GM21786 (cell line): ENCODE measurements at regions not wholly inside any gene's neighbourhood (a gene's known extent, or its start where the extent isn't known, plus 50 kb on each side); places are given as distances from the start of the nearest gene placed in this dataset.

ENCODE experiments used
- ATAC-seq: cut with Tn5 transposase; IDR thresholded peaks from one replicate; pipeline ENCODE4 v1.9.1; 2021; ENCODE audit not compliant: unreplicated experiment

GRCh38 chr15:93296759-93297500 is 207.9 kb upstream of the RGMA start:
- ATAC-seq = no peak

- no peak for ATAC-seq
Measured at GRCh38 chr15:93294896-93295295, 205.9 kb upstream of the RGMA start.

- no peak for ATAC-seq
Measured at GRCh38 chr15:93294066-93294465, 205.1 kb upstream of the RGMA start.

- no peak for ATAC-seq
Measured at GRCh38 chr15:93291380-93291779, 202.4 kb upstream of the RGMA start.

DNA sequence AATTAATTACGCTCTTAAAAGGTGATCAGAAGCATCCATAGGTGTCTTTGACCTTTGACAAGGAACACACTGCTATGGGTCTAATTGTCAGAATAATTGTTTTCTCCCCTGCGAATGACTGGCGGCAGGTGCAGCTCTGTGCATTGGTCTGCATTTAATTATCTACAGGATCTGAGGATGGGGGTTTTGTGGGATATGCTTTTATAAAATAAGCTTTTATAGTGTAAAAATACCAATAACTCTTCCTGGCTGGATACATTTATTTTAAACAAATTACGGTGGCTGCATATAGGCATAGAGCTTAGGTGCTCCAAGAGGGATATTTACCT is 201.6 kb upstream of the RGMA start:
- ATAC-seq = no peak

DNA sequence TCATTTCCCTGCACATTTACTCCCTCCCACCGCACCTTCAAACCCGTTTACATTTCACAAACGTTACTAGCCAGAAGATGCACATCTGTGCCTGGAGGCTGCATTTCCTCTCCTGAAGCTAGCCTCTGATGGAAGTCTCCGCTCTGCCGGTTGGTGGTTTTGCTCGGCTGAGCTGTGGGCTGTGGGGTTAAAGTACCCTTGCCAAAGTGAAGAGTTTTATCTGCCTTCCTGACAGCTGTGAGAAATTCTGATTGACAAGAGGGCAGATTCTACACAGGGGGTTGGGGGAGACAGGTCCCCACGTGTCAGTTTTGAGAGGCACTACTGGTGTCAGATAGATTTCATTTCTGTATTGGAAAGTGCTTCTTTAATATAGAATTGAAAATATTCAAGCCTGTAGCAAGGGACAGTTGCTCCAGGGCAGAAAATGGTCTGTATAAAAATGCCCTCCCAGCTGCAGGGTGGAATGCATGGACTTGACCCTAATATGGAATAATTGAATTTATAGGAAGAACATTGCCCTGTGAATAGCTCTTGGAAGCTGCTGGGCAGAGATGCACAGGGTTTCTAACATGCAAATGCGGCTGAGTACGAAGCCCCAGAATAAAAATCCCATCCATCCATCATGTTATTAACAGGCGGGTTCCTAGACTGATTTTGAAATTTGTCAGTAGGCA is 201.1 kb upstream of the RGMA start:
- no peak for ATAC-seq

GRCh38 chr15:93288728-93289294 is 199.8 kb upstream of the RGMA start:
- no peak for ATAC-seq

- ATAC-seq = no peak
Measured at GRCh38 chr15:93286446-93286845, 197.4 kb upstream of the RGMA start.

DNA sequence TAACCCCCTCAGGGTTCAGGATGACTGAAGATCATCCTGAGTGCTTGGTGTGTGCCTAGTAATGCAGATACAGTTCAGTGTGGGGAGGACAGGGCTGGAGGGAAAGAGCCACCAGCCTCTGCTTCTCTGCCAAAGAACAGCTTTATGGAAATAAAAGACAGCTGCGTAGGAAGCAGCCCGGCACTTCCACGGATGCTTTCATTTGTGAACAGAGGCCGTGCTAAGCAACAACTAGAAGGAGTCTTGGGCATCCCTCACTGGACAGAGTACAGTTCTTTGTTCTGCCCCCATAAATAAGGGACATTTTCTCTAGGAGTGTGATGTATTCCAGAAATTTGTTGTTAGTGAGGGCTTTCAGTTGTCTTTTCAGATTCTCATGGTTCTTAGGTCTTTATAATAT is 194.8 kb upstream of the RGMA start:
- ATAC-seq = no peak

GRCh38 chr15:93282808-93283207 is 193.8 kb upstream of the RGMA start:
- ATAC-seq = no peak

DNA sequence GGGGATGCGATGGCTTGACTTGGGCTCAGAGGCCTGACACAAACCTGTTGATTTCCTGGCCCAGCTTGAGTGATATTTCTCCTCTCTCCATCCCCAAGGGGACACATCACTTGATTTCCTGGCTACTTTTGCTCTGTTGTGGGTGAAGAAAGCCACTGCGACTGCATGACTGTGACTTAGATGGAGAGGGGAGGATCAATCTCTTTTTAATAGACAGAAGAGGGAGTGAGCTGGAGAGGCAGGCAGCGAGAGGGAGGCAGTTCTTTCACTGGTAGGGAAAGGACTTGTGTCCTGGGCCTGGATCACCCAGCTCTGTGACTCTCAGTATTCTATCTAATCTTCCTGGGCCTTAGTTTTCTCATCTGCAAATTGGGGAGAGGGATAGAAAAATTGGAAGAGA is 189.8 kb upstream of the RGMA start:
- ATAC-seq = no peak

- no peak for ATAC-seq
Measured at GRCh38 chr15:93278006-93278405, 189.0 kb upstream of the RGMA start.

GRCh38 chr15:93274257-93274656 is 185.2 kb upstream of the RGMA start:
- ATAC-seq = no peak

DNA sequence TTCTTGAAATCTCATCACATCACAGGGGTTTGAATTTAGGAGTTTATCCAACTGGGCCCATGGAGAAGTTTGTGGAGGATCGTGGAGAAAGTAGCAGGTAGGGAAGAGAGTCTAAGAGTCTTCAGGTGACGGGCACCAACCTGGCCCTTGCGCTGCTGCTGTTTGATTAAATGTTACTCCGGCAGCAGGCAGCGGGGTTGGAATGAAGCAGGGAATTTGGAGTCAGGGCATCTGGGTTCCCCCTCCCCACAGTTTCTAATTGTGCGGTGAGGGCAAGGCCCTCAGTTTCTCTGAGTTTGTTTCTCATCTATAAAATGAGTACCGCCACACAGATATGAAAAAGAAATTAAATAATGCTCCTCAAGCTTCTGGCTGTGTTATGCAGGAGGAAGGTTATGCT is 182.9 kb upstream of the RGMA start:
- no peak for ATAC-seq

DNA sequence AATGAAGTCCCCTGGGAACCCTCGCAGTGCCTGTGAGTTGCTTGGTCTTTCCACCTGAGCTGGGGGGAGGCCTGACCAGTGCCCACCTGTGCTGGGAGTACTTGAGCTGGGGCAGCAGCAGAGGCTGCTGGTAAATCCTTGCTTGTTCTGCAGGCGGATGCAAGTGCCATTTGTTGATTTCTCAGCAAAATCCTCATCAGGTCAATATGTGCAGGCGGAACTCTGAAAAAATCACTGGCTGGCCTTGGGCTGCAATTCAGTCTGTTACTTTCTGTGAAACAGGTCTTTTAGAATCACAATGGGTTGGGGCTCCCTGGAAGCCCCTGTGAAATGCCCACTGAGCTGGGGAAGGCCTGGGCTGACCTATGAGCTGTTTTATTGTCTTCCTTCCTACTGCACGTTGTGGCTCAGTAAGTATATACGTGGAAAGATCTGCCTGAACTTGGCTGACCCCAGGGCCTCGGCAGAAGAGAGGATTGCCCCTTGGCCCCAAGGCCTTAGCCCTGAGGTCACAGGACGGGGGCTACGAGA is 182.0 kb upstream of the RGMA start:
- ATAC-seq = no peak

DNA sequence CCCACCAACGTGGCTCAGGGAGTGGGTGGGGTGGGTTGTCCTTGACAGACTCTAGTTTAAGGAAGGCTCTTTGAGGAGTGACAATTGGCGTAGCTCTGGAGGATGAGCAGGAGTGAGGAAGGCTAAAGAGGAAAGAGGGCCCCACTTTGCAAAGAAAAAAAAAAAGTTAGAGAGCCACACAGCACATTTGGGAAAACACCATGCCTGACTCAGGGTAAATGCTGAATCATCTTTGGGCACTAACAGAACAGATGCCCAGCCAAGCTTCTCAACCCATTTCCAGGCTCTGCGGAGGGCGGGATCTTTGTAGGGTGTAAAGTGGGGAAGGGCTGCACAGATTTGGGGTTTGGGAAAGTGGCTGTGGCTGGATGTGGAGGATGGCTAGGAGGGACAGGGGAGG is 179.1 kb upstream of the RGMA start:
- ATAC-seq = no peak

DNA sequence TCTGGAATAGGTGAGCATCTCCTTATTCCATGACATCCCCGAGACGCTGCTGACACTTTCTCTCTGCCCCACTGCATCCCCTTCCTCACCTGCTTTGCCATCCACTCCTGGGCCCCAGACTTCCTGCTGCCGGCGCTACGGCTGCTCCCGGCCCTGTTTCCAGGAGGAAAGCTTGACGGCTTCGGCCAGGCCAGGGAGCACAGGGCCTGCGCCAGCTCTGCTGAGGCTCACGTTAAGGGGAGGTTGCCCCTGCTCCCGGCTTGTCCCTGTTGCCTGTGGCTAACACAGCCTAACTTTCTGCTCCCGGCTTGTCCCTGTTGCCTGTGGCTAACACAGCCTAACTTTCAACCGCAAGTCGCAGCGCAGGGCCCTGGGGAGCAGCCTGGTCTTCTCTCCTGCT is 177.3 kb upstream of the RGMA start:
- ATAC-seq = no peak

DNA sequence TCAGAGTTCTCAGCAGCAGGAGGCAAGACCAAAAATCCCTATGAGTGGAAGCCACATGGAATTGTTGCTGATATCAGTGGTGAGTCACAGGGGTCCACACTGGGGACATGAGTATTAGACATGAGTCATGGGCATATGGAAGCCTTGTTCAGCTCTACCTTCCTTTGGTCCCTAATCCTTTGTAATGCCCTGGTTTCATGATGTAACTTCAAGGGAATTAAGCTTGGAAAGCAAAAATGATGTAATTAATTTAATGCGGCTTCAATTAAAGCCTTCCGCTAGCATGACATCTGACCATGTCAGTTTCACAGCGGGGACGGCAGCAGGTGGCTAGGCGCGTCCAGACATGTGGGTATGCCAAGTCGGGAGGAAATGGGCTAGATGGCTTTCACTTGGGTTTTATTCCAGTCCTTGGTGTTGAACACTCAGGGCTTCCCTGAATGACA is 176.1 kb upstream of the RGMA start:
- ATAC-seq = no peak

DNA sequence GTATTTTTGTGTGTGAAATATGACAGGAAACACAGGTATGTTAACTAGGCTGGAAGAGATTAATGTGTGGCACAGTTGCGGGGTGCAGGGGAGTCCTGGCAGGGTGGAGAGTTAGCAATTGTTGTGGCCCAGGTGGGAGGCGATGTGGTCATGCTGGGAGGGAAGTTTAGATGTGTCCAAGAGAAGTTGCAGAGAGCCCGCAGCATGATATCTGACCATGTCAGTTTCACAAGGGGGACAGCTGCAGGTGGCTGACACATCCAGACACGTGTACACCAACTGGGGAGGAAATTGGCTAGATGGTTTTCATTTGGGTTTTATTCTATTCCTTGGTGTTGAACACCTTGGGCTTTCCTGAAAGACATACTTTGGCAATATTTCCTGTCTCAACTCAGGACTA is 172.8 kb upstream of the RGMA start:
- ATAC-seq = no peak

DNA sequence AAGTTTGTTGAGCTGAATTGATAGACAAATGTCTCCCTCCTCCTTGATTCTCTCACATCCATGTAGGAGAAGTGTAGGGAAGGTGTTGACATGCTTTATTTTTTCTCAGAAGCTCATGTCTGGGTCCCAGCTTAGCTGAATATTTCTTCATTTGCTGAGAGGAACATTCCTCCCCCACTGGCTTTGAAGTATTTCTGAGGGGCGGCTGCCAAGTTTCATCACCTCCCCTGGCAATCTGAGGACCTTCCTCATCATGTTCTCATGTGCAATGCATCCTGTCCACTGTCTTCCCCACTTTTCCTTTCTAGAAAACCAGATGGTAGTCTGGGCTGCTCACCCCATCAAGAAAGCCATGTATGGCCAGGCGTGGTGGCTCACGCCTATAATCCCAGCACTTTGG is 168.9 kb upstream of the RGMA start:
- ATAC-seq = no peak

GRCh38 chr15:93253681-93254080 is 164.7 kb upstream of the RGMA start:
- ATAC-seq = no peak

DNA sequence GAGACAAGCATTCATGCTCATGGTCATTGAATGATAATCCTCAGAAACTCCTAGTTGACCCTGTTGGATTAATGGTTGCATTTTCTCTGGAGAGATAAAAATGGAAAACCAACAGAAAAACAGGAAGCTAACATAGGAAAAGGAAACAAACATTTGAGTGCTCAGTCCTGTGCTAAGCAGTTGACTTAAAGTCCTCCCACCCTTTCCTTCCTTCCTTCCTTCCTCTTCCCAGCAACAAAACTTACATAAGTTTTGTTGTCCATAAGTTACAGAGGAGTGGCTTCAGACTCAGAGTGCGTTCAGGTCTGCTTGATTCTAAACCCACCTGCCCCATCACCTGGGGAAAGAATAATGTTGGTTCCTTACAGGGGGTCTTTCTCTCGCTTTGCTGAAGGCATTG is 163.8 kb upstream of the RGMA start:
- no peak for ATAC-seq
